A549 (cell line): ENCODE measurements at regions not wholly inside any gene's neighbourhood (a gene's known extent, or its start where the extent isn't known, plus 50 kb on each side); places are given as distances from the start of the nearest gene placed in this dataset.

Experiments
- CHD2 ChIP-seq: fragments of 150-350 bp; IDR thresholded peaks from 2 replicates; pipeline ENCODE4 v1.6.1; 2014; ENCODE audit warnings: low read length; ENCODE audit not compliant: partially characterized antibody
- GATA3 ChIP-seq: IDR thresholded peaks from 2 replicates; pipeline ENCODE4 v1.6.1; 2012; ENCODE audit warnings: borderline replicate concordance
- PHF8 ChIP-seq: fragments of 200-600 bp; sonication (generic); IDR thresholded peaks from 2 replicates; pipeline ENCODE4 v1.6.1; 2016; ENCODE audit warnings: low read depth, mild to moderate bottlenecking, antibody characterized with exemption, moderate library complexity, borderline replicate concordance
- POLR2A ChIP-seq: IDR thresholded peaks from 2 replicates; pipeline ENCODE4 v1.6.1; 2012; ENCODE audit warnings: mild to moderate bottlenecking, low read length
- TF ChIP-seq, protein P1 (sequence below): fragments of >200 bp; sonication (Bioruptor Twin); formaldehyde crosslinking; IDR thresholded peaks from 3 replicates; pipeline ENCODE4 v1.5.1; 2016

DNA sequence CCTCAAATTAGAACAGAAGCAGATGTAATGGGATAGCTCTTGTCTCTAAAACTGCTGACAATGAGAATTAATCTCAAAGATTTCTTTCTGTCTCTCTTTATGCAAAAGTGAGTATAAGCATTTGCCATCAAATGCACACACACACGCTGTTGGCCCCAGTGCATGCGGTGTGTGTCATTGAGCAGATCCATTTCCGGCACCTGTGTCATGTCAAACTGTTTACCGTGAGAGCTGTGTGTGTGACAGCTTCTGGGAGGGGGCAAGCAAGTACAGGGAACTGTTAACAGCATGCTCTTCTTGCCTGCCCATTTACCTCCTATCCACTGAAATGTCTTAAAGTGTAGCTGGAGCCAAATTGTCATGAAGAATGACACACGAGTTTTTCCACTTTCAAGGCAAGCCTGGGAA, 297.9 kb upstream of the FAT4 start:
- TF ChIP-seq CHD2 (no peak), POLR2A (no peak), PHF8 (no peak), GATA3 (no peak)
- TF ChIP-seq, protein P1, sequence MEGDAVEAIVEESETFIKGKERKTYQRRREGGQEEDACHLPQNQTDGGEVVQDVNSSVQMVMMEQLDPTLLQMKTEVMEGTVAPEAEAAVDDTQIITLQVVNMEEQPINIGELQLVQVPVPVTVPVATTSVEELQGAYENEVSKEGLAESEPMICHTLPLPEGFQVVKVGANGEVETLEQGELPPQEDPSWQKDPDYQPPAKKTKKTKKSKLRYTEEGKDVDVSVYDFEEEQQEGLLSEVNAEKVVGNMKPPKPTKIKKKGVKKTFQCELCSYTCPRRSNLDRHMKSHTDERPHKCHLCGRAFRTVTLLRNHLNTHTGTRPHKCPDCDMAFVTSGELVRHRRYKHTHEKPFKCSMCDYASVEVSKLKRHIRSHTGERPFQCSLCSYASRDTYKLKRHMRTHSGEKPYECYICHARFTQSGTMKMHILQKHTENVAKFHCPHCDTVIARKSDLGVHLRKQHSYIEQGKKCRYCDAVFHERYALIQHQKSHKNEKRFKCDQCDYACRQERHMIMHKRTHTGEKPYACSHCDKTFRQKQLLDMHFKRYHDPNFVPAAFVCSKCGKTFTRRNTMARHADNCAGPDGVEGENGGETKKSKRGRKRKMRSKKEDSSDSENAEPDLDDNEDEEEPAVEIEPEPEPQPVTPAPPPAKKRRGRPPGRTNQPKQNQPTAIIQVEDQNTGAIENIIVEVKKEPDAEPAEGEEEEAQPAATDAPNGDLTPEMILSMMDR = no peak
